HG02973 (cell line): ENCODE measurements at regions not wholly inside any gene's neighbourhood (a gene's known extent, or its start where the extent isn't known, plus 50 kb on each side); places are given as distances from the start of the nearest gene placed in this dataset.
"Not testable (repeated sequence)": the region's sequence is repeated elsewhere in the genome, so short reads cannot be mapped to it uniquely, and the experiment has no call there.

Experiments
- ATAC-seq: cut with Tn5 transposase; IDR thresholded peaks from one replicate; pipeline ENCODE4 v1.9.1; 2021; ENCODE audit warnings: moderate library complexity; ENCODE audit not compliant: unreplicated experiment

DNA sequence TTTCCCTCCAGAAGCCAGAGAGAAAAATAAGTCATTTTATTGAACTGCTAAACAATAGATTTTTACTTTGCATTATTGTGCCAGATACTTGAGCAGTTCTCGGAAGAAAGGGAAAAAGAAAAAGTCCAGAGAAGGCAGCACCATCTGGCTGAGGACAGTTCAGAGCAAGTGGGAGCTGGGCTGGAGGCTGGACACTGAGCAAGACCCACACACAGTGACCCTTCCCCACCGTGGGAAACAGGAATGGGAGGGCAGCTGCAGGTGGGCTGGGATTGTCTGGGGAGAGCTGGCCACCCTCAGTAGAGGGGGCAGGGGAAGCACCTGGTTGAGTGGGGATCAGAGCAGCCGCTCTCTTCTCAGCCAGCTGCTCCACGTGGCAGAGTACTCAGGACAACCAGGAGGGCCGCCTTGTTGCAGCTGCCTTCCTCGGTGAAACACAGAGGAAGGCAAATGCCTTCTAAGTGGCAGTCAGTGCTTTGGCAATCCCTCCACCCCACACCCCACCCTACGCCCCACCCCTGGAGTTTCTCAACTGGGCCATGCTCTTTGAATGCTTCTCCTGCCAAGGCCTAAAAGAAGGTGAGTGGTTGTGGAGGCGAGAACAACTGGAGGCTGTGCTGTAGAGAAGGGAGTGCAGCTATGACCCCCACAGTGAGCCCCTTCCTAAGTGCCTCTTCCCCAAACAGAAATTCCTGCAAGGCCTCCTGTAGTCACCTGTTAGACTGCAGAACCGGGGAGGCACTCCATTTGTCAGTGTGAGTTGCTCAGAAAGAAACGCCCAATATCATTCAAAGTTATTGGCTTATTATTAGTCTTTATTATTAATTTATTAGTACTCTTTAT lies 179.3 kb downstream of the ZIC5 start:
- ATAC-seq, result no peak

DNA sequence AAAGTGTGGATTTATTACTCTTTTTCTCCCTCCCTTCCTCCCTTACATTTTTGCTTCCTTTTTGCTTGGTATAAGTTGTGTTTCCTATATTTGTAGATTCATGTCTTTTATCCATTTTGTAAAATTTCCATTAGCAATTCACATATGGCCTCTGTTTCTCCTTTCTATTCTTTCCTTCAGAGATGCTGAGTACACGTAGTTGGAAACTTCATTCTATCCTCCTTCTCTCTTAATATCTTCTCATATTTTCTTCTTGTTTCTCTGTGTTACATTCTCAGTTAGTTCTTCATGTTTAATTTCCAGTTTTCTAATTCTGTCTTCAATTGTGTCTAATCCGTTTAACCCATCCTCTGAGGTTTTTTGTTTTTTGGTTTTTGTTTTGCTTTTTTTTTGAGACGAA lies 188.9 kb downstream of the ZIC5 start:
- no peak for ATAC-seq

- no peak for ATAC-seq
Observed at GRCh38 chr13:99778500-99778899, 193.1 kb downstream of the ZIC5 start.

GRCh38 chr13:99777873-99778272 lies 193.7 kb downstream of the ZIC5 start:
- ATAC-seq, result no peak

- no peak for ATAC-seq
Observed at GRCh38 chr13:99774644-99775043, 196.9 kb downstream of the ZIC5 start.

DNA sequence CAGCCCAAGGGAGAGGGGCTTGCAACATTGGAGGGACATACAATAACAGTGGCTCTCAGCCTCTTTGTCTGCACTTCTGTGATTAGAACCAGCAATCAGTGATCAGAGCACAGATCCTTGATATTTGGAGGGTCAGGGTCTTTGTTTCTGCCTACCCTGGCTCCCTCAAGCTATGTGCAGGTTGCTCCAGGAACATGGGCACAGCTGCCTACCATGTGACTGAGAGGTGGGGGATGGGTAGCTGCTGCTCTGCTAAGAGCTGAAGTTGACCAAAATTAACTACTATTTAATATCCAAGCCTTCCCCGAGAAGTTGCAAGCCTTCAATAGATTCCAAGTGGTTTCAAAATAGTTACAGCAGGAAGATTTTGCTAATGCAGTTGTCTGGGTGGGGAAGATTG lies 202.6 kb downstream of the ZIC5 start:
- ATAC-seq, result no peak

GRCh38 chr13:99766641-99767045 lies 204.9 kb downstream of the ZIC5 start:
- no peak for ATAC-seq

DNA sequence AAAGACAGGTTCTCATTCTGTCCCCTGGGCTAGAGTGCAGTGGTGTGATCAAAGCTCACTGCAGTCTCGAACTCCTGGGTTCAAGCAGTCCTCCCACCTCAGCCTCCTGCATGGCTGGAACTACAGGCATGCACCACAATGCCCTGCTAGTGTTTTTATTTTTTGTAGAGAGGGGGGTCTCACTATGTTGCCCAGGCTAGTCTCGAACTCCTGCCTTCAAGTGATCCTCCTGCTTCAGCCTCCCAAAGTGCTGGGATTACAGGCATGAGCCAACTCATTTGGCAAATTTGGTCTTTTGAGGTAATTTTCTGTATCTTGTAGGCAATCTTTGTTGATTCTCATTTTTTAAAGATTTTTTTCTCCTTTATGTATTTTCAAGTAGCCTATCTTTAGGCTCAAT lies 205.7 kb downstream of the ZIC5 start:
- ATAC-seq, result no peak

GRCh38 chr13:99760456-99760855 lies 211.1 kb downstream of the ZIC5 start:
- ATAC-seq, result no peak

DNA sequence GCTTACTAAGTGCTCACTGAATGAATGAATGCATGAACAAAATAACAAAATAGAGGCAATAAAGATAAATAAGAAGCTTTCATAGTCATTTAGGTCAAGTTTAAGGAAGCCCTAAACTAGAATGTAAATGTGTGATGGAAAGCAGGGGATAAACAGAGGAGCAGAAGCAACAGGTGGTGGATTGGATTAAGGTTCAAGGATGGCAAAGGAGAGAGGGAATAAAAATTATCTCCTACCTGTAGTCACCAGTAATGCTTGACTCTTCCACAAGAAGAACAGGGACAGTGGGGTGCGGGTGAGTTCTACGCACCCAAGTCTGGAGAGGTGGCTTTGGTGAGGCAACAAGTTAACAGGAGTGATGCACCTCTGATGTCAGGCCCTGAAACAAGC lies 212.4 kb downstream of the ZIC5 start:
- ATAC-seq, result no peak

- ATAC-seq, result no peak
Observed at GRCh38 chr13:99758460-99759162, 213.0 kb downstream of the ZIC5 start.

DNA sequence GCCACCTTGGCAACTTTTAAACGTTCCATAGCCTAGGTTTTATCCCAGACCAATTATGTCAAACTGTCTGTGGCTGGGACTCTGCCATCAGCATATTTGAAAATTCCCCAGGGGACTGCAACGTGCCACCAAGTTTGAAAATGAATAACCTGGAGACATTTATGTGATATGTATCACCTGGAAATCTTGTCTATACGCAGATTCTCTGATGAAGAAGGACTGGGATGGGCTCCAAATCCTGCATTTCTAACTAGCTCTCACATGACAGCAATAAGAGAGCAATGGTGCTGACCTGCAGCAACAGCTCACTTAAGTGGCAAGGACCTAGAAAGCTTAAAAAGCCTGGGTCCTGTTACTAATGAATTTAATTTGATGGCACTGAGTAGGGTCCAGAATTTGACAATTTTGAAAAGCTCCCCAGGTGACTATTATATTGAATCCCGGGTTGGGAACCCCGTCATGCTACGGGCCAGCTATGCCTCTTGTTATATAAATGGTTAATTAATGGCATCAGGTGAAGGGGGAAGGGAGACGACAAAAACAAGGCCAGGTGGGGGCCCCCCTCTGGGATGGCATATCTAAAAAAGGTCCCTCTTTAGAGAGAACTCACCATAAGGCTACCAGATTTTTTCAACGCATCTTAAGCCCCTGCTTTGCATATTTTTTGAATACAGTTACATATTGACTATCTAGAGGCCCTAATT lies 213.7 kb downstream of the ZIC5 start:
- no peak for ATAC-seq

DNA sequence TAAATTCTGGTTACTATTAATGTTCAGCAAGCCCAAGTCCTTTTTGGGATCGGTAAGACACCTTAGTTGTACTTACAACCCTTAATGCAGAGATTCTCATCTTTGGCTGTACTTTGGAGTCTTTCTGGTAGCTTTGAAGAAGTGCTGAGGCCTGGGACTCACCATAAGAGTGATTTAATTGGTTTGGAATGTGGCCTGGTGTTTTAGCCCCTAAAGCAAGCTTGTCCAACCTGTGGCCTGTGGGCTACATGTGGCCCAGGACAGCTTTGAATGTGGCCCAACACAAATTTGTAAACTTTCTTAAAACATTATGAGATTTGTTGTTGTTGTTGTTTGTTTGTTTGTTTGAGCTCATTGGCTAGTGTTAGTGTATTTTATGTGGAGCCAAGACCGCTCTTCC lies 215.3 kb downstream of the ZIC5 start:
- no peak for ATAC-seq

DNA sequence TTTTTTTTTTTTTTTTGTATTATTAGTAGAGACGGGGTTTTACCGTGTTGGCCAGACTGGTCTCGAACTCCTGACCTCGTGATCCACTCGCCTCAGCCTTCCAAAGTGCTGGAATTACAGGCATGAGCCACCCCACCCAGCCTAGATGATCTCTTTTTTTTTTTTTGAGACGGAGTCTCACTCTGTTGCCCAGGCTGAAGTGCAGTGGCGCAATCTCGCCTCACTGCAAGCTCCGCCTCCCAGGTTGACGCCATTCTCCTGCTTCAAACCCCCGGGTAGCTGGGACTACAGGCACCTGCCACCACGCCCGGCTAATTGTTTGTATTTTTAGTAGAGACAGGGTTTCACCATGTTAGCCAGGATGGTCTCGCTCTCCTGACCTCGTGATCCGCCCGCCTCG lies 216.8 kb downstream of the ZIC5 start:
- not testable (repeated sequence) for ATAC-seq

DNA sequence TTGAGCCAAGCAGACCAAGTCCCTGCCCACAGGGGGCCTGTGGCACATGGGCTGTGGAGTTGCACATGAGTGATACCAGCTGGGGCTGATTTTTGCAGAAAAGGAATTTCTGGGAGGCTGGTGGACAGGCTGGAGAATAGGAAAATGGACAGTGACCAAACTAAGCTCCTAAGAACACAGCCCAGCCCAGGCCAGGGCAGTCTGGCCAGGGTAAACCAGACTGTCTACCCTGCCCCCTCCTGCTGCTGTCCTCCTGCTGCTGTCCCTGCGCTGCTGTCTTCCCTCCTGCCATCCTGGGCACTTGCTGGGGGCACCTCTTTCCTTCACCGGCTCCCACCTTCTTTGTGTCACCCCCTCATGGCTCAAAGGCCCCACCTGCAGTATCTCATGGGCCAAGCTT lies 219.2 kb downstream of the ZIC5 start:
- no peak for ATAC-seq

GRCh38 chr13:99751517-99752199 lies 219.9 kb downstream of the ZIC5 start:
- no peak for ATAC-seq

GRCh38 chr13:99750951-99751350 lies 220.6 kb downstream of the ZIC5 start:
- ATAC-seq, result no peak

DNA sequence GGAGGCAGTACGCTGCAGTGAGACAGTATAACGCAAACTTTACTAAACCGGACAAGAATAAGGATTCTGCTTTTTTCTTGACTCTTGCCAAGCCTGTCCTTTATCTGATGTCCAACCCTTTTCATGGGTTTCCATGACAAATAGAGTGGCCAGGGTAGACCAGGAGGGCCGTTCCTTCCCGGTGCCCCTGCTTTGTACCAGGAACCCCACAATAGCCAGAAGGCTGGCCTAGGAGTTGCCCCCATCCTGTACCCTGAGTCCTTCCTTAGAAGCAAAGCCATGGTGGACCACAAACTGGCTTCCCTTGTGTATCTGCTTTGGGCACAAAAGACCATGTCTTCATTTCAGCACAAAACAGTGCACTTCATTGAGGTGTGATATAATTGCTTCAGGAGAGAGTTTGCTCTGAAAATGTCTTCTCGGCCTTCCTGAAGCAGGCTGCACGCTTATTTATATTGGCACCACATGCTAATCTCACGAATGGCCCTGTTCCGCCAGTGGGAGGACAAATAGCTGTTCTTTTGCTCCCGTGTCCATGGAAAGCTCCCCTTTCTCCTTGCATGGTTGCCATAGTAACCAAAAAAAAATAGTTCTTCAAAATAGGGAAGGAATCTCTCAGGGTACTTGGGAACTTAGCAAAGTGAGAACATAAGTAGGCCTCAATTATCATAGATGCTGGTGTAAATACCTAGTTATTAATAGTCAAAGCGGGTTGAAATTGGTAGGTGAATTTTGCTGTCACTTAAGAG lies 222.1 kb downstream of the ZIC5 start:
- no peak for ATAC-seq

DNA sequence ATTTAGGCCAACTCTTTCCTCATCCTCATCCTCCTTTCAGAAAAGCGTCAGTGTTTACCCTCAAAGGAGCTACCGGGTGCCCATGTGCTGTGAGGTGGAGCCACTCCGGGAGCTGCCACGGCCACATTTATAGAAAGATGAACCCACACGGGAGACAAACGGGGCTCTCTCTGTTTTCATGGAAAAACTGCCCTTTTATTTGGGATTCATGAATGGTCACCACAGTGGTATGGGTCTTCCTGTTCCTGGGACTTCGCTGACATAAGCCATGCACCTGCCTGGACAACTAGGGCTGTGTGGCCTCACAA lies 224.2 kb downstream of the ZIC5 start:
- ATAC-seq, result no peak

DNA sequence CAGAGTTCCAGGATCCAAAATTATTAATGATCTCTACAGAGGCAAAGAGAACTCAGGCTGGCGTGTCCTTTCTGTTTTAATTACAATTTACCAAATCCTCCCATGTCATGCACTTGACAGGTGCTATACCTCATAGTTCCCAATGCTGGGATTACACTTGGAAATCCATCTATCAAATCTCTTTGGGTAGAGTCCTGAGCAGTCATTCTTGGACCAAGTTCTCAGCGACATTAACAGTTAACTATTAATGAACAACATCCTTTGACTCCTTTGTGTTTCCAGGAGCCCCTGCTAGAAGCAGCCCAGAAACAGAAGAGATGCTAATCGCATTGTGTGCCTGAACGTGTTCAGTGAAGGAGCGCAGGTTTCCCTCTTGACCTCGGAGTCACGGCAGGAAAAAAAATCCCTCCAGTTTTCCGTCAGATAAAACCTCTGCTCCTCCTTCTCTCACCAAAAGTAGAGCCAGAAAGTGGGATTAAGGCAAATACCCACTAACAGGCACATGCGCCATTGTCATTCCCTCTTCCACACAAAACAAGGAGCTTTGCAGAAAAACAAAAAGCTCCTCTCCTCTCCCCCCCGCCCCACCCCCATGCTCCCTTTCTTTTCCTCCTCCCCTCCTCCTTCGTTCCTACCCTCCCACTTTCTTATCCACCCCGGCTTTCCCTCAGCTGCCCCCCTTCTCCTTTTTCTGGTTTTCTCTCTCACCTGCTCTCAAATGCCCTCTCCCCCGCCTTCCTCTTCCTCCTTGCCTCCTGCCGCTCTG lies 224.7 kb downstream of the ZIC5 start:
- ATAC-seq, result no peak
